Esophagus squamous epithelium (tissue), 5 donors: ENCODE measurements at regions not wholly inside any gene's neighbourhood (a gene's known extent, or its start where the extent isn't known, plus 50 kb on each side); places are given as distances from the start of the nearest gene placed in this dataset.

Experiments used
- DNase-seq: peaks from one replicate; lab custom pipeline; 2025; lab: John Stamatoyannopoulos, UW
- H3K27ac ChIP-seq, 4 donors: fragments of 200-600 bp; sonication (generic); one replicate each; pipeline ENCODE4 v1.5.1; 2016 to 2019; ENCODE audit warnings: mild to moderate bottlenecking in 1 of 4
- H3K27me3 ChIP-seq, 4 donors: fragments of 200-600 bp; sonication (generic); 1 replicate in 3 of 4; 2 replicates in 1 of 4; pipeline versions ENCODE4 v1.5.1 to v1.6.0; 2017 to 2021; ENCODE audit warnings: antibody characterized with exemption in 1 of 4
- H3K36me3 ChIP-seq, 3 donors: fragments of 200-600 bp; sonication (generic); one replicate each; pipeline ENCODE4 v1.5.1; 2016 to 2019
- H3K4me1 ChIP-seq, 3 donors: fragments of 200-600 bp; sonication (generic); one replicate each; pipeline ENCODE4 v1.5.1; 2017 to 2019
- H3K4me3 ChIP-seq, 4 donors: fragments of 200-600 bp; sonication (generic); 1 replicate in 3 of 4; 2 replicates in 1 of 4; pipeline ENCODE4 v1.5.1; 2016 to 2019; ENCODE audit warnings: mild to moderate bottlenecking in 2 of 4, moderate library complexity in 1 of 4
- H3K9me3 ChIP-seq, 3 donors: fragments of 200-600 bp; sonication (generic); one replicate each; pipeline ENCODE4 v1.5.1; 2016 to 2019
- CTCF ChIP-seq, 6 experiments: fragments of 450-650 bp in 4 of 6; fragments of 200-600 bp in 2 of 6; sonication (generic) in 2 of 6; IDR thresholded peaks; one replicate each; pipeline ENCODE4 v1.5.1; 2016 to 2019; ENCODE audit warnings: antibody characterized with exemption in 6 of 6, mild to moderate bottlenecking in 4 of 6, moderate library complexity in 4 of 6
- POLR2A ChIP-seq, 4 donors: fragments of 450-650 bp; IDR thresholded peaks; one replicate each; pipeline ENCODE4 v1.6.1; 2017; ENCODE audit warnings: antibody characterized with exemption in 4 of 4, mild to moderate bottlenecking in 4 of 4, moderate library complexity in 3 of 4
- WGBS, 2 donors: methylation state at CpG; one replicate each; pipeline ENCODE4 v1.1.5; 2018; 5-methylcytosine and 5-hydroxymethylcytosine counted together
- intact Hi-C: fragments of 100-400 bp; cut with DNase I; formaldehyde crosslinking; loops from one replicate; pipeline ENCODE4 v1.15.0; 2022
- donor health status: DM: yes; HTN: yes; CAD: no.

GRCh38 chr13:104289400-104289799, 1223.2 kb upstream of the SLC10A2 start:
- 41 to 63% methylated on average over 3 of the region's 3 CpGs for WGBS, 2 donors

DNA sequence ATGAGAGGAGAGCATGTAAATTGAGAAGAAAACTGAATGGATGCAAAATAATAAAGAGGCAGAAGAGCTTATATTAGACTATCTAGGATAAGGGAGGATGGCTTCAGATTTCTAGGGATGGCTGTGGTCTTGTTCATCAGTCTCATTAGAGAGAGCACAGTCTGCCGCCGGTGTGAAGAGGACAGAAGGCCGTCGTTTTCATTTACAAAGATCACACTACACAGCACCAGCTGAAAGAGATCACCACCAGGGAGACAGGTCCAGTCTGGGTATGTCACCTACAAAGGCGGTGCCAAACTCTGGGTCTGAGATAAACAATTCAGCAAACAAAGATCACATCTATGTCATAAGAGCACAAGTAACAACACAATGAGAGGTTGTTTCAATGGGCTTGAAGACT, 1222.3 kb upstream of the SLC10A2 start:
- intact Hi-C loops, result no loop called here
- Histone ChIP-seq H3K4me3 (no peak overlapping the region), H3K36me3 (no peaks in the 10 kb centered on the region), H3K4me1 (no peaks in the 10 kb centered on the region), H3K9me3 (no peaks in the 10 kb centered on the region), H3K27ac (no peak overlapping the region), H3K27me3 (no peaks in the 10 kb centered on the region)
- TF ChIP-seq POLR2A (IDR thresholded peaks at IDR 0.05), result no peak
- TF ChIP-seq CTCF (IDR thresholded peaks at IDR 0.05), result no peak
- no peak for DNase-seq
- WGBS, 2 donors, result 71 to 94% methylated on average over 5 of the region's 5 CpGs

More at GRCh38 chr13:104289400-104289799, 1223.2 kb upstream of the SLC10A2 start:
- intact Hi-C loops, result no loop called here
- no peak for DNase-seq
- H3K27ac ChIP-seq, result no peak overlapping the region
- H3K4me3 ChIP-seq, result no peak overlapping the region
- H3K36me3 ChIP-seq, result no peaks in the 10 kb centered on the region
- H3K27me3 ChIP-seq, result no peaks in the 10 kb centered on the region
- no peaks in the 10 kb centered on the region for H3K9me3 ChIP-seq
- TF ChIP-seq POLR2A (IDR thresholded peaks at IDR 0.05), result no peak
- TF ChIP-seq CTCF (IDR thresholded peaks at IDR 0.05), result no peak
- H3K4me1 ChIP-seq, result no peaks in the 10 kb centered on the region

GRCh38 chr13:104286566-104287290, 1220.5 kb upstream of the SLC10A2 start:
- no peak for TF ChIP-seq POLR2A (IDR thresholded peaks at IDR 0.05)
- TF ChIP-seq CTCF (IDR thresholded peaks at IDR 0.05), result no peak
- H3K4me3 ChIP-seq, result no peak overlapping the region
- no peak overlapping the region for H3K27ac ChIP-seq
- H3K4me1 ChIP-seq, result no peaks in the 10 kb centered on the region
- WGBS, 2 donors, result 39 to 41% methylated on average over 2 to 3 of the region's 4 CpGs
- no peaks in the 10 kb centered on the region for H3K9me3 ChIP-seq
- intact Hi-C loops, result no loop called here
- no peaks in the 10 kb centered on the region for H3K27me3 ChIP-seq
- H3K36me3 ChIP-seq, result no peaks in the 10 kb centered on the region
- no peak for DNase-seq

GRCh38 chr13:104281910-104282309, 1215.7 kb upstream of the SLC10A2 start:
- H3K4me3 ChIP-seq, result no peak overlapping the region
- intact Hi-C loops, result no loop called here
- H3K36me3 ChIP-seq, result no peaks in the 10 kb centered on the region
- no peaks in the 10 kb centered on the region for H3K4me1 ChIP-seq
- H3K9me3 ChIP-seq, result no peaks in the 10 kb centered on the region
- H3K27ac ChIP-seq, result no peak overlapping the region
- 81 to 89% methylated on average over 4 of the region's 4 CpGs for WGBS, 2 donors
- no peak for DNase-seq
- no peaks in the 10 kb centered on the region for H3K27me3 ChIP-seq
- no peak for TF ChIP-seq POLR2A (IDR thresholded peaks at IDR 0.05)
- TF ChIP-seq CTCF (IDR thresholded peaks at IDR 0.05), result no peak

DNA sequence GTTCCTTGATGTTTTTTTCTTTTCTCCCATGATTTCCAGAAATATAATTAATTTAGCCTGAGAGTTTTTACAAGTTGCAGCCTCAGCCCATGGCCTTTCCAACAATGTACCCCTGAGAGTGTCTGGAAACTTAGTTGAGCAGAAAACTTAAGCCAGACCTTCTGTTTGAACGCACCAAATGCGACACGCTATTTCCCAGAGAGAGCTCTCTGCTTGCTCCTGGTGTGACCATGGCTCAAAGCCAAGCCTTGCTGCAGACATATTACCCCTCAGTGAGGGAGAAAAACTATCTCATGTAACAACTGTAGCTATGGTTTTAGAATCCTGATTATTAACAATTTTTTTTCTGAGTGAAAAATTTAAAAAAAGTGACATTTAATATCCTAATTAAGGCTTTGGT, 1204.5 kb upstream of the SLC10A2 start:
- no peaks in the 10 kb centered on the region for H3K36me3 ChIP-seq
- no peak for DNase-seq
- H3K27me3 ChIP-seq, result no peaks in the 10 kb centered on the region
- TF ChIP-seq POLR2A (IDR thresholded peaks at IDR 0.05) (no peak), CTCF (IDR thresholded peaks at IDR 0.05) (no peak)
- H3K4me1 ChIP-seq, result no peaks in the 10 kb centered on the region
- H3K4me3 ChIP-seq, result no peak overlapping the region
- intact Hi-C loops, result no loop called here
- WGBS, 2 donors, result 86 to 87% methylated on average over 3 of the region's 3 CpGs
- no peak overlapping the region for H3K27ac ChIP-seq
- no peaks in the 10 kb centered on the region for H3K9me3 ChIP-seq
